ENCODE measurements at regions not wholly inside any gene's neighbourhood (a gene's known extent, or its start where the extent isn't known, plus 50 kb on each side); places are given as distances from the start of the nearest gene placed in this dataset.

GRCh38 chr3:152127058-152127457 is 141.7 kb upstream of the MBNL1 start:
- H3K79me1 ChIP-seq (replicated peaks; ENCODE audit: low read length, poor library complexity, severe bottlenecking): no peaks in the 10 kb centered on the region
- H2BK15ac ChIP-seq (ENCODE audit: low read depth, poor library complexity, severe bottlenecking): no peak overlapping the region
- no peak overlapping the region for H3K4me2 ChIP-seq (ENCODE audit: low read length, poor library complexity, severe bottlenecking)
- H2AK5ac ChIP-seq (ENCODE audit: low read length, severe bottlenecking): no peak overlapping the region
- H2BK12ac ChIP-seq (ENCODE audit: low read length in 2 of 2): no peak overlapping the region
- H3K9ac ChIP-seq (ENCODE audit: low read length): no peak overlapping the region
- 94% methylated on average over 4 of the region's 4 CpGs for WGBS
- H3K18ac ChIP-seq (ENCODE audit: low read depth in 1 of 2, low read length in 2 of 2): no peak overlapping the region
- peak; percentile 17 for DNase-seq
- H3K4me1 ChIP-seq (ENCODE audit: control insufficient read depth, insufficient read depth, low read depth, low read length): no peaks in the 10 kb centered on the region
- H3K36me3 ChIP-seq (ENCODE audit: control insufficient read depth in 1 of 2, insufficient read depth in 2 of 2, low read depth in 1 of 2, low read length in 2 of 2): no peaks in the 10 kb centered on the region
- H2BK120ac ChIP-seq (ENCODE audit: low read depth, low read length): no peak overlapping the region
- no peak overlapping the region for H2BK5ac ChIP-seq (ENCODE audit: low read depth, low read length, poor library complexity, severe bottlenecking)
- no peak overlapping the region for H3K23ac ChIP-seq (ENCODE audit: low read length in 2 of 2)
- no peaks in the 10 kb centered on the region for H3K9me3 ChIP-seq (ENCODE audit: control insufficient read depth, low read length)
- no peak overlapping the region for H3K14ac ChIP-seq (ENCODE audit: low read length in 2 of 2)
- no peak overlapping the region for H2AFZ ChIP-seq (ENCODE audit: low read depth, low read length)
- no peaks in the 10 kb centered on the region for H3K27me3 ChIP-seq (ENCODE audit: control insufficient read depth in 1 of 2, insufficient read depth in 1 of 2, low read length in 2 of 2)
- no peak overlapping the region for H4K8ac ChIP-seq (ENCODE audit: low read length)
- no peak overlapping the region for H3K4me3 ChIP-seq (ENCODE audit: insufficient read depth in 1 of 2, low read depth in 1 of 2, low read length in 2 of 2)
- no peak overlapping the region for H4K91ac ChIP-seq (ENCODE audit: low read length)
- no peak overlapping the region for H3K27ac ChIP-seq (ENCODE audit: low read length, poor library complexity, severe bottlenecking)
- H3K4ac ChIP-seq (ENCODE audit: low read depth in 1 of 2, low read length in 2 of 2): no peak overlapping the region

GRCh38 chr3:152128356-152128755 is 140.4 kb upstream of the MBNL1 start:
- Histone ChIP-seq H2BK120ac (ENCODE audit: low read depth, low read length) (no peak overlapping the region), H2BK5ac (ENCODE audit: low read depth, low read length, poor library complexity, severe bottlenecking) (no peak overlapping the region), H2BK15ac (ENCODE audit: low read depth, poor library complexity, severe bottlenecking) (no peak overlapping the region), H3K4me3 (ENCODE audit: insufficient read depth in 1 of 2, low read depth in 1 of 2, low read length in 2 of 2) (no peak overlapping the region), H3K4ac (ENCODE audit: low read depth in 1 of 2, low read length in 2 of 2) (no peak overlapping the region), H3K23ac (ENCODE audit: low read length in 2 of 2) (no peak overlapping the region), H2AK5ac (ENCODE audit: low read length, severe bottlenecking) (no peak overlapping the region), H3K4me2 (ENCODE audit: low read length, poor library complexity, severe bottlenecking) (no peak overlapping the region), H3K9me3 (ENCODE audit: control insufficient read depth, low read length) (no peaks in the 10 kb centered on the region), H4K8ac (ENCODE audit: low read length) (no peak overlapping the region), H3K27ac (ENCODE audit: low read length, poor library complexity, severe bottlenecking) (no peak overlapping the region), H2AFZ (ENCODE audit: low read depth, low read length) (no peak overlapping the region), H3K4me1 (ENCODE audit: control insufficient read depth, insufficient read depth, low read depth, low read length) (no peaks in the 10 kb centered on the region), H3K18ac (ENCODE audit: low read depth in 1 of 2, low read length in 2 of 2) (no peak overlapping the region), H3K79me1 (replicated peaks; ENCODE audit: low read length, poor library complexity, severe bottlenecking) (no peaks in the 10 kb centered on the region), H2BK12ac (ENCODE audit: low read length in 2 of 2) (no peak overlapping the region), H3K27me3 (ENCODE audit: control insufficient read depth in 1 of 2, insufficient read depth in 1 of 2, low read length in 2 of 2) (no peaks in the 10 kb centered on the region), H3K14ac (ENCODE audit: low read length in 2 of 2) (no peak overlapping the region), H4K91ac (ENCODE audit: low read length) (no peak overlapping the region), H3K9ac (ENCODE audit: low read length) (no peak overlapping the region), H3K36me3 (ENCODE audit: control insufficient read depth in 1 of 2, insufficient read depth in 2 of 2, low read depth in 1 of 2, low read length in 2 of 2) (no peaks in the 10 kb centered on the region)
- WGBS: no CpG with 5 or more reads among the region's 1 CpG
- no peak for DNase-seq

- no peaks in the 10 kb centered on the region for H3K36me3 ChIP-seq (ENCODE audit: control insufficient read depth in 1 of 2, insufficient read depth in 2 of 2, low read depth in 1 of 2, low read length in 2 of 2)
- no peak overlapping the region for H3K27ac ChIP-seq (ENCODE audit: low read length, poor library complexity, severe bottlenecking)
- H2BK5ac ChIP-seq (ENCODE audit: low read depth, low read length, poor library complexity, severe bottlenecking): no peak overlapping the region
- no peak overlapping the region for H3K9ac ChIP-seq (ENCODE audit: low read length)
- H3K9me3 ChIP-seq (ENCODE audit: control insufficient read depth, low read length): no peaks in the 10 kb centered on the region
- WGBS: 97% methylated on average over 3 of the region's 3 CpGs
- H2BK15ac ChIP-seq (ENCODE audit: low read depth, poor library complexity, severe bottlenecking): no peak overlapping the region
- no peak for DNase-seq
- H3K18ac ChIP-seq (ENCODE audit: low read depth in 1 of 2, low read length in 2 of 2): no peak overlapping the region
- no peak overlapping the region for H2BK120ac ChIP-seq (ENCODE audit: low read depth, low read length)
- no peak overlapping the region for H4K8ac ChIP-seq (ENCODE audit: low read length)
- no peaks in the 10 kb centered on the region for H3K79me1 ChIP-seq (replicated peaks; ENCODE audit: low read length, poor library complexity, severe bottlenecking)
- H3K27me3 ChIP-seq (ENCODE audit: control insufficient read depth in 1 of 2, insufficient read depth in 1 of 2, low read length in 2 of 2): no peaks in the 10 kb centered on the region
- no peak overlapping the region for H3K23ac ChIP-seq (ENCODE audit: low read length in 2 of 2)
- H4K91ac ChIP-seq (ENCODE audit: low read length): no peak overlapping the region
- H2AK5ac ChIP-seq (ENCODE audit: low read length, severe bottlenecking): no peak overlapping the region
- no peak overlapping the region for H3K4me3 ChIP-seq (ENCODE audit: insufficient read depth in 1 of 2, low read depth in 1 of 2, low read length in 2 of 2)
- no peak overlapping the region for H3K4ac ChIP-seq (ENCODE audit: low read depth in 1 of 2, low read length in 2 of 2)
- no peaks in the 10 kb centered on the region for H3K4me1 ChIP-seq (ENCODE audit: control insufficient read depth, insufficient read depth, low read depth, low read length)
- no peak overlapping the region for H3K14ac ChIP-seq (ENCODE audit: low read length in 2 of 2)
- H2AFZ ChIP-seq (ENCODE audit: low read depth, low read length): no peak overlapping the region
- no peak overlapping the region for H2BK12ac ChIP-seq (ENCODE audit: low read length in 2 of 2)
- no peak overlapping the region for H3K4me2 ChIP-seq (ENCODE audit: low read length, poor library complexity, severe bottlenecking)
Observed at GRCh38 chr3:152139651-152140050, 129.1 kb upstream of the MBNL1 start.

GRCh38 chr3:152146461-152146860 is 122.3 kb upstream of the MBNL1 start:
- no peaks in the 10 kb centered on the region for H3K36me3 ChIP-seq (ENCODE audit: control insufficient read depth in 1 of 2, insufficient read depth in 2 of 2, low read depth in 1 of 2, low read length in 2 of 2)
- no peak overlapping the region for H4K8ac ChIP-seq (ENCODE audit: low read length)
- H3K18ac ChIP-seq (ENCODE audit: low read depth in 1 of 2, low read length in 2 of 2): no peak overlapping the region
- no peak overlapping the region for H3K4me3 ChIP-seq (ENCODE audit: insufficient read depth in 1 of 2, low read depth in 1 of 2, low read length in 2 of 2)
- no peaks in the 10 kb centered on the region for H3K9me3 ChIP-seq (ENCODE audit: control insufficient read depth, low read length)
- H2BK5ac ChIP-seq (ENCODE audit: low read depth, low read length, poor library complexity, severe bottlenecking): no peak overlapping the region
- H4K91ac ChIP-seq (ENCODE audit: low read length): no peak overlapping the region
- H3K23ac ChIP-seq (ENCODE audit: low read length in 2 of 2): no peak overlapping the region
- H2AK5ac ChIP-seq (ENCODE audit: low read length, severe bottlenecking): no peak overlapping the region
- no peak overlapping the region for H3K4ac ChIP-seq (ENCODE audit: low read depth in 1 of 2, low read length in 2 of 2)
- no peak overlapping the region for H3K9ac ChIP-seq (ENCODE audit: low read length)
- H3K27me3 ChIP-seq (ENCODE audit: control insufficient read depth in 1 of 2, insufficient read depth in 1 of 2, low read length in 2 of 2): no peaks in the 10 kb centered on the region
- H3K27ac ChIP-seq (ENCODE audit: low read length, poor library complexity, severe bottlenecking): no peak overlapping the region
- H2BK120ac ChIP-seq (ENCODE audit: low read depth, low read length): no peak overlapping the region
- WGBS: 95% methylated on average over 2 of the region's 2 CpGs
- no peak overlapping the region for H2BK15ac ChIP-seq (ENCODE audit: low read depth, poor library complexity, severe bottlenecking)
- no peak for DNase-seq
- no peak overlapping the region for H2BK12ac ChIP-seq (ENCODE audit: low read length in 2 of 2)
- no peaks in the 10 kb centered on the region for H3K79me1 ChIP-seq (replicated peaks; ENCODE audit: low read length, poor library complexity, severe bottlenecking)
- H3K4me2 ChIP-seq (ENCODE audit: low read length, poor library complexity, severe bottlenecking): no peak overlapping the region
- H2AFZ ChIP-seq (ENCODE audit: low read depth, low read length): no peak overlapping the region
- no peaks in the 10 kb centered on the region for H3K4me1 ChIP-seq (ENCODE audit: control insufficient read depth, insufficient read depth, low read depth, low read length)
- H3K14ac ChIP-seq (ENCODE audit: low read length in 2 of 2): no peak overlapping the region
